ENCODE measurements at regions not wholly inside any gene's neighbourhood (a gene's known extent, or its start where the extent isn't known, plus 50 kb on each side); places are given as distances from the start of the nearest gene placed in this dataset.
A peak's percentile ranks its signal among the peaks of the same experiment; 100 is the strongest.

GRCh38 chr12:105907982-105908381 is 230.8 kb downstream of the NUAK1 start:
- no peak for DNase-seq

- DNase-seq: no peak
Measured at GRCh38 chr12:105910030-105910429, 228.7 kb downstream of the NUAK1 start.

- no peak for DNase-seq
Measured at GRCh38 chr12:105911966-105912365, 226.8 kb downstream of the NUAK1 start.

GRCh38 chr12:105912882-105913678 is 225.7 kb downstream of the NUAK1 start:
- no peak for DNase-seq

GRCh38 chr12:105915997-105916759 is 222.6 kb downstream of the NUAK1 start:
- DNase-seq: no peak

- DNase-seq: no peak
Measured at GRCh38 chr12:105916760-105917039, 222.1 kb downstream of the NUAK1 start.

GRCh38 chr12:105920161-105920684 is 218.5 kb downstream of the NUAK1 start:
- no peak for DNase-seq

GRCh38 chr12:105921055-105921454 is 217.7 kb downstream of the NUAK1 start:
- no peak for DNase-seq

- no peak for DNase-seq
Measured at GRCh38 chr12:105921872-105922669, 216.7 kb downstream of the NUAK1 start.

GRCh38 chr12:105922670-105923102 is 216.1 kb downstream of the NUAK1 start:
- peak; percentile 75 to 78 for DNase-seq

GRCh38 chr12:105924526-105925208 is 214.1 kb downstream of the NUAK1 start:
- no peak for DNase-seq

- no peak for DNase-seq
Measured at GRCh38 chr12:105927564-105927963, 211.2 kb downstream of the NUAK1 start.

GRCh38 chr12:105928436-105928835 is 210.3 kb downstream of the NUAK1 start:
- DNase-seq: no peak

GRCh38 chr12:105929192-105929591 is 209.6 kb downstream of the NUAK1 start:
- DNase-seq: no peak

- no peak for DNase-seq
Measured at GRCh38 chr12:105930557-105931503, 207.9 kb downstream of the NUAK1 start.

GRCh38 chr12:105931762-105932570 is 206.8 kb downstream of the NUAK1 start:
- DNase-seq: no peak

- DNase-seq: peak in 1 of 2 experiments; percentile 25
Measured at GRCh38 chr12:105933671-105934665, 204.8 kb downstream of the NUAK1 start.

- no peak for DNase-seq
Measured at GRCh38 chr12:105935106-105935505, 203.6 kb downstream of the NUAK1 start.

- DNase-seq: peak in 1 of 2 experiments; percentile 34
Measured at GRCh38 chr12:105935981-105936380, 202.8 kb downstream of the NUAK1 start.
